ENCODE measurements at regions not wholly inside any gene's neighbourhood (a gene's known extent, or its start where the extent isn't known, plus 50 kb on each side); places are given as distances from the start of the nearest gene placed in this dataset.

- TF ChIP-seq CTCF (CRISPR knock-in tag; IDR thresholded peaks at IDR 0.05), result no peak
- no peak for TF ChIP-seq KAT7 (CRISPR knock-in tag; IDR thresholded peaks at IDR 0.05; ENCODE audit: borderline replicate concordance)
- TF ChIP-seq, protein P1, sequence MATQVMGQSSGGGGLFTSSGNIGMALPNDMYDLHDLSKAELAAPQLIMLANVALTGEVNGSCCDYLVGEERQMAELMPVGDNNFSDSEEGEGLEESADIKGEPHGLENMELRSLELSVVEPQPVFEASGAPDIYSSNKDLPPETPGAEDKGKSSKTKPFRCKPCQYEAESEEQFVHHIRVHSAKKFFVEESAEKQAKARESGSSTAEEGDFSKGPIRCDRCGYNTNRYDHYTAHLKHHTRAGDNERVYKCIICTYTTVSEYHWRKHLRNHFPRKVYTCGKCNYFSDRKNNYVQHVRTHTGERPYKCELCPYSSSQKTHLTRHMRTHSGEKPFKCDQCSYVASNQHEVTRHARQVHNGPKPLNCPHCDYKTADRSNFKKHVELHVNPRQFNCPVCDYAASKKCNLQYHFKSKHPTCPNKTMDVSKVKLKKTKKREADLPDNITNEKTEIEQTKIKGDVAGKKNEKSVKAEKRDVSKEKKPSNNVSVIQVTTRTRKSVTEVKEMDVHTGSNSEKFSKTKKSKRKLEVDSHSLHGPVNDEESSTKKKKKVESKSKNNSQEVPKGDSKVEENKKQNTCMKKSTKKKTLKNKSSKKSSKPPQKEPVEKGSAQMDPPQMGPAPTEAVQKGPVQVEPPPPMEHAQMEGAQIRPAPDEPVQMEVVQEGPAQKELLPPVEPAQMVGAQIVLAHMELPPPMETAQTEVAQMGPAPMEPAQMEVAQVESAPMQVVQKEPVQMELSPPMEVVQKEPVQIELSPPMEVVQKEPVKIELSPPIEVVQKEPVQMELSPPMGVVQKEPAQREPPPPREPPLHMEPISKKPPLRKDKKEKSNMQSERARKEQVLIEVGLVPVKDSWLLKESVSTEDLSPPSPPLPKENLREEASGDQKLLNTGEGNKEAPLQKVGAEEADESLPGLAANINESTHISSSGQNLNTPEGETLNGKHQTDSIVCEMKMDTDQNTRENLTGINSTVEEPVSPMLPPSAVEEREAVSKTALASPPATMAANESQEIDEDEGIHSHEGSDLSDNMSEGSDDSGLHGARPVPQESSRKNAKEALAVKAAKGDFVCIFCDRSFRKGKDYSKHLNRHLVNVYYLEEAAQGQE (IDR thresholded peaks at IDR 0.05; ENCODE audit: borderline replicate concordance in 1 of 2, low read depth in 1 of 2, low read length in 2 of 2), result no peak
- no peak for TF ChIP-seq CBFB (CRISPR knock-in tag; IDR thresholded peaks at IDR 0.05)
- no peak for TF ChIP-seq CCAR2 (optimal IDR thresholded peaks at IDR 0.05; ENCODE audit: low read depth, low read length)
- no peak for TF ChIP-seq TCF7 (IDR thresholded peaks at IDR 0.05; ENCODE audit: low read depth)
- no peak for TF ChIP-seq MAZ (IDR thresholded peaks at IDR 0.05; ENCODE audit: borderline replicate concordance, low read depth, low read length)
- no peak for TF ChIP-seq MAZ (CRISPR knock-in tag; IDR thresholded peaks at IDR 0.05; ENCODE audit: low read depth)
- TF ChIP-seq POLR2AphosphoS5 (IDR thresholded peaks at IDR 0.05; ENCODE audit: low read depth, low read length), result no peak
- no peak for TF ChIP-seq TEAD2 (CRISPR knock-in tag; IDR thresholded peaks at IDR 0.05)
- no peak for TF ChIP-seq PCBP1 (IDR thresholded peaks at IDR 0.05; ENCODE audit: borderline replicate concordance, low read depth, low read length)
- TF ChIP-seq SKI (IDR thresholded peaks at IDR 0.05; ENCODE audit: partially characterized antibody), result no peak
Measured at GRCh38 chr13:100733261-100733660, 58.7 kb upstream of the TMTC4 start.
